Uterus (tissue), 2 donors: ENCODE measurements at regions not wholly inside any gene's neighbourhood (a gene's known extent, or its start where the extent isn't known, plus 50 kb on each side); places are given as distances from the start of the nearest gene placed in this dataset.

ENCODE experiments used
- POLR2A ChIP-seq, 2 donors: fragments of 450-650 bp; IDR thresholded peaks; one replicate each; pipeline ENCODE4 v1.6.1; 2016; ENCODE audit warnings: antibody characterized with exemption in 2 of 2, mild to moderate bottlenecking in 1 of 2, moderate library complexity in 1 of 2
- TF ChIP-seq, protein P1 (sequence below), 4 experiments: fragments of 200-600 bp in 2 of 4; fragments of 450-650 bp in 2 of 4; sonication (generic) in 2 of 4; IDR thresholded peaks; one replicate each; pipeline ENCODE4 v1.5.1; 2016 to 2019; ENCODE audit warnings: antibody characterized with exemption in 4 of 4, mild to moderate bottlenecking in 2 of 4, moderate library complexity in 1 of 4

DNA sequence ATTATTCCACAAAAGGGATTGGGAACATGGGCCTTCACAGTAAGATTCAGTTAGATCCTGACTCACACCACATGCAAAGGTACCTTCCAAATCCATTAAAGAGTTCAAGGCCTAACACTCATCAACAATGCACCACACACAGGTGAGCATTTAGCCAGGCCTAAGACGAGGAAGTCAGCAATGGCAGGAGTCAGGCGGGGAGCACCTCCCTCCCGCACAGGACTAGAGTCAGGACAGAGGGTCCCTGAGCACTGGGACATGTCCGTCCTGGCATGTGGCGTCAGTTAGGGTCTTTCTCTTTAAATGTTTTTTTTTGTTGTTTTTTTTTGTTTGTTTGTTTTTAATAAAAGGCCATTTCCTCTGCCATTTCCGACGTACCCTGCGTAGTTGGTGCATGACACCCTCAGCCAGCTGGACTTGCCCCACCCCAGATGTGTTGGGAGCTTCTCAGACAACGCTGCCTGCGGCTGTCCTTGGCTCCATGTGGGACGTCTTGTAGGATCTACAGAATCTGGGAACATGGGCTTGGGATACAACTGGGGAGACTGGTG is 1458.6 kb downstream of the BRD1 start:
- TF ChIP-seq, protein P1, sequence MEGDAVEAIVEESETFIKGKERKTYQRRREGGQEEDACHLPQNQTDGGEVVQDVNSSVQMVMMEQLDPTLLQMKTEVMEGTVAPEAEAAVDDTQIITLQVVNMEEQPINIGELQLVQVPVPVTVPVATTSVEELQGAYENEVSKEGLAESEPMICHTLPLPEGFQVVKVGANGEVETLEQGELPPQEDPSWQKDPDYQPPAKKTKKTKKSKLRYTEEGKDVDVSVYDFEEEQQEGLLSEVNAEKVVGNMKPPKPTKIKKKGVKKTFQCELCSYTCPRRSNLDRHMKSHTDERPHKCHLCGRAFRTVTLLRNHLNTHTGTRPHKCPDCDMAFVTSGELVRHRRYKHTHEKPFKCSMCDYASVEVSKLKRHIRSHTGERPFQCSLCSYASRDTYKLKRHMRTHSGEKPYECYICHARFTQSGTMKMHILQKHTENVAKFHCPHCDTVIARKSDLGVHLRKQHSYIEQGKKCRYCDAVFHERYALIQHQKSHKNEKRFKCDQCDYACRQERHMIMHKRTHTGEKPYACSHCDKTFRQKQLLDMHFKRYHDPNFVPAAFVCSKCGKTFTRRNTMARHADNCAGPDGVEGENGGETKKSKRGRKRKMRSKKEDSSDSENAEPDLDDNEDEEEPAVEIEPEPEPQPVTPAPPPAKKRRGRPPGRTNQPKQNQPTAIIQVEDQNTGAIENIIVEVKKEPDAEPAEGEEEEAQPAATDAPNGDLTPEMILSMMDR (IDR thresholded peaks at IDR 0.05) = no peak
- TF ChIP-seq POLR2A (IDR thresholded peaks at IDR 0.05) = no peak
